ENCODE measurements at regions not wholly inside any gene's neighbourhood (a gene's known extent, or its start where the extent isn't known, plus 50 kb on each side); places are given as distances from the start of the nearest gene placed in this dataset.
A peak's percentile ranks its signal among the peaks of the same experiment; 100 is the strongest.

GRCh38 chr16:14013571-14014283 is 57.4 kb upstream of the MRTFB start:
- intact Hi-C loops (cut with DNase I; ENCODE audit: low total_unique reads) = loop anchor here (1.0 kb wide), 1 partner anchor 174 kb away; no protein-coding TSS in a partner anchor
- H3K4me1 ChIP-seq = peaks cover 44 to 46% of the 10 kb centered on the region in 2 donors
- in situ Hi-C loops (cut with MboI; ENCODE audit: low sequenced_read_pairs in 4 of 4) = no loop called here

GRCh38 chr16:14014284-14014625 is 56.9 kb upstream of the MRTFB start:
- no peaks in the 10 kb centered on the region for H3K36me3 ChIP-seq
- ATAC-seq (no peak), DNase-seq (no peak)
- intact Hi-C loops (cut with DNase I; ENCODE audit: low total_unique reads) = loop anchor here (1.0 kb wide), 1 partner anchor 173 kb away; no protein-coding TSS in a partner anchor
- in situ Hi-C loops (cut with MboI; ENCODE audit: low sequenced_read_pairs in 4 of 4) = no loop called here
- H3K4me1 ChIP-seq = peaks cover 44 to 46% of the 10 kb centered on the region in 2 donors
- H3K9me3 ChIP-seq = no peaks in the 10 kb centered on the region
- H3K27ac ChIP-seq = peak overlapping the region; percentile 70 to 79 (median 77)
- TF ChIP-seq CTCF (IDR thresholded peaks at IDR 0.05 in 4 of 5, conservative IDR thresholded peaks at IDR 0.05 in 1 of 5) = no peak
- H3K27me3 ChIP-seq = no peaks in the 10 kb centered on the region
- peak overlapping the region; percentile 38 to 47 (median 42) for H3K4me3 ChIP-seq

More at GRCh38 chr16:14013571-14014283, 57.4 kb upstream of the MRTFB start:
- DNase-seq (peak; percentile 25 to 38), ATAC-seq (peak; percentile 69 to 80)
- H3K4me3 ChIP-seq = peak overlapping the region; percentile 26 to 47 (median 41)
- H3K27ac ChIP-seq = peak overlapping the region; percentile 70 to 79 (median 77)
- no peaks in the 10 kb centered on the region for H3K27me3 ChIP-seq
- no peaks in the 10 kb centered on the region for H3K36me3 ChIP-seq
- no peaks in the 10 kb centered on the region for H3K9me3 ChIP-seq
- TF ChIP-seq CTCF (IDR thresholded peaks at IDR 0.05 in 4 of 5, conservative IDR thresholded peaks at IDR 0.05 in 1 of 5) = no peak
- no peak for TF ChIP-seq POLR2A (IDR thresholded peaks at IDR 0.05)

GRCh38 chr16:14015033-14015432 is 56.1 kb upstream of the MRTFB start:
- intact Hi-C loops (cut with DNase I; ENCODE audit: low total_unique reads) (loop anchor here (5.0 kb wide), 1 partner anchor 93 kb away; the partner anchor contains the start of gene ERCC4), in situ Hi-C loops (cut with MboI; ENCODE audit: low sequenced_read_pairs in 4 of 4) (no loop called here)
- Histone ChIP-seq H3K4me1 (peaks cover 44 to 46% of the 10 kb centered on the region in 2 donors), H3K9me3 (no peaks in the 10 kb centered on the region), H3K36me3 (no peaks in the 10 kb centered on the region), H3K27ac (peak overlapping the region; percentile 70 to 79 (median 77)), H3K4me3 (peak overlapping the region; percentile 38 to 44 (median 40)), H3K27me3 (no peaks in the 10 kb centered on the region)
- TF ChIP-seq POLR2A (IDR thresholded peaks at IDR 0.05) = no peak
- TF ChIP-seq CTCF (IDR thresholded peaks at IDR 0.05 in 4 of 5, conservative IDR thresholded peaks at IDR 0.05 in 1 of 5) = no peak
- ATAC-seq = no peak
- no peak for DNase-seq

- TF ChIP-seq CTCF (IDR thresholded peaks at IDR 0.05 in 4 of 5, conservative IDR thresholded peaks at IDR 0.05 in 1 of 5) (no peak), POLR2A (IDR thresholded peaks at IDR 0.05) (no peak)
- H3K27me3 ChIP-seq = no peaks in the 10 kb centered on the region
- H3K9me3 ChIP-seq = no peaks in the 10 kb centered on the region
- H3K27ac ChIP-seq = peak overlapping the region; percentile 70 to 79 (median 77)
- intact Hi-C loops (cut with DNase I; ENCODE audit: low total_unique reads) = loop anchor here (5.0 kb wide), 1 partner anchor 93 kb away; the partner anchor contains the start of gene ERCC4
- no peaks in the 10 kb centered on the region for H3K36me3 ChIP-seq
- ATAC-seq (no peak), DNase-seq (no peak)
- in situ Hi-C loops (cut with MboI; ENCODE audit: low sequenced_read_pairs in 4 of 4) = no loop called here
- peaks cover 44 to 50% of the 10 kb centered on the region in 2 donors for H3K4me1 ChIP-seq
- H3K4me3 ChIP-seq = peak overlapping the region; percentile 38 to 44 (median 40)
Observed at GRCh38 chr16:14015461-14015860, 55.7 kb upstream of the MRTFB start.

All from gastrocnemius medialis (tissue), 4 donors.